ENCODE measurements at regions not wholly inside any gene's neighbourhood (a gene's known extent, or its start where the extent isn't known, plus 50 kb on each side); places are given as distances from the start of the nearest gene placed in this dataset.

DNA sequence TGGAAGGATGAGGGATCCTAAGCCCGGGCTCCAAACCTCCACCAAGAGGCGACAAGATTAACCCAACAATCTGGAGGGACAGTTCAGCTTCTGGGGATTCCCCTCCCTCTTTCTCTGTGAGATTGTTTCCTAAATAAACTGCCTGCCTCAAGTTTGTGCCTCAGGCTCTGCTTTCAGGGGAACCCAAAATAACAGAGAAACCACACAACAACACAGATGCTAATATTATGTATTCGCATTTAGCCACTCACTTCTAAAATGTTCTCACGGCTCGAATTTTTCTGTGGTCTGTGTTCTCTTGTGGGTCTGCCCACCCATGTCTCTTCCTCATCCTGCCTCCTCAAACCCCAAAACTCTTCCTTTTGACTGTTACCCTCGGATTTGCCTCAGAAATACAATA lies 1381.1 kb upstream of the SLC10A2 start:
- Histone ChIP-seq H3K27ac (no peak overlapping the region), H3K36me3 (ENCODE audit: low read depth, missing control alignments) (no peaks in the 10 kb centered on the region), H3K4me1 (no peaks in the 10 kb centered on the region), H3K27me3 (no peaks in the 10 kb centered on the region), H3K9me3 (no peaks in the 10 kb centered on the region), H3K4me3 (no peak overlapping the region)
- intact Hi-C loops (cut with DNase I; ENCODE audit: low total_unique reads), result no loop called here
- TF ChIP-seq, protein P1, sequence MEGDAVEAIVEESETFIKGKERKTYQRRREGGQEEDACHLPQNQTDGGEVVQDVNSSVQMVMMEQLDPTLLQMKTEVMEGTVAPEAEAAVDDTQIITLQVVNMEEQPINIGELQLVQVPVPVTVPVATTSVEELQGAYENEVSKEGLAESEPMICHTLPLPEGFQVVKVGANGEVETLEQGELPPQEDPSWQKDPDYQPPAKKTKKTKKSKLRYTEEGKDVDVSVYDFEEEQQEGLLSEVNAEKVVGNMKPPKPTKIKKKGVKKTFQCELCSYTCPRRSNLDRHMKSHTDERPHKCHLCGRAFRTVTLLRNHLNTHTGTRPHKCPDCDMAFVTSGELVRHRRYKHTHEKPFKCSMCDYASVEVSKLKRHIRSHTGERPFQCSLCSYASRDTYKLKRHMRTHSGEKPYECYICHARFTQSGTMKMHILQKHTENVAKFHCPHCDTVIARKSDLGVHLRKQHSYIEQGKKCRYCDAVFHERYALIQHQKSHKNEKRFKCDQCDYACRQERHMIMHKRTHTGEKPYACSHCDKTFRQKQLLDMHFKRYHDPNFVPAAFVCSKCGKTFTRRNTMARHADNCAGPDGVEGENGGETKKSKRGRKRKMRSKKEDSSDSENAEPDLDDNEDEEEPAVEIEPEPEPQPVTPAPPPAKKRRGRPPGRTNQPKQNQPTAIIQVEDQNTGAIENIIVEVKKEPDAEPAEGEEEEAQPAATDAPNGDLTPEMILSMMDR (IDR thresholded peaks at IDR 0.05), result no peak
- TF ChIP-seq POLR2A (IDR thresholded peaks at IDR 0.05), result no peak
- WGBS, 2 donors, result 75 to 78% methylated on average over 6 of the region's 6 CpGs
- no peak for DNase-seq

DNA sequence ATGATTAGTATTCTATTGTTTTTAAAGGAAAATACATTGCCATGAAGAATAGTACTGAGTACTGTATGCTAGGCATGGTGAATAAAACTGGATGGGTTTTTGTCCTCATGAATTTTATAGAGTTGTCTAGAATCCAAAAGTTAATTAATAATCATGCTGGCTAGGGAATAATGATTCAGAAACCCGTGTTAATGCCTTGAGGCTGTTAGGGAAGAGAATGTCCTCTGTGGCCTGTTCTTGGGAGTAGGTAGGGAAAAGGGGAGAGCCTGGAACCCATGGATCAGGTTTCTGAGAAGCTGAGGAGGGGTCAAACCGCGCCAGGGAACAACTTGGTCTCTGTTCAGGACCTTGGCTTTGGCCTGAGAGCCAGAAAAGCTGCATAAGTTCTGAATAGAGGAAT lies 1376.3 kb upstream of the SLC10A2 start:
- Histone ChIP-seq H3K4me3 (no peak overlapping the region), H3K27ac (no peak overlapping the region), H3K27me3 (no peaks in the 10 kb centered on the region), H3K4me1 (no peaks in the 10 kb centered on the region), H3K36me3 (ENCODE audit: low read depth, missing control alignments) (no peaks in the 10 kb centered on the region), H3K9me3 (no peaks in the 10 kb centered on the region)
- intact Hi-C loops (cut with DNase I; ENCODE audit: low total_unique reads), result no loop called here
- no peak for DNase-seq
- 66 to 76% methylated on average over 3 of the region's 3 CpGs for WGBS, 2 donors
- TF ChIP-seq POLR2A (IDR thresholded peaks at IDR 0.05), result no peak
- TF ChIP-seq, protein P1 (IDR thresholded peaks at IDR 0.05), result no peak

DNA sequence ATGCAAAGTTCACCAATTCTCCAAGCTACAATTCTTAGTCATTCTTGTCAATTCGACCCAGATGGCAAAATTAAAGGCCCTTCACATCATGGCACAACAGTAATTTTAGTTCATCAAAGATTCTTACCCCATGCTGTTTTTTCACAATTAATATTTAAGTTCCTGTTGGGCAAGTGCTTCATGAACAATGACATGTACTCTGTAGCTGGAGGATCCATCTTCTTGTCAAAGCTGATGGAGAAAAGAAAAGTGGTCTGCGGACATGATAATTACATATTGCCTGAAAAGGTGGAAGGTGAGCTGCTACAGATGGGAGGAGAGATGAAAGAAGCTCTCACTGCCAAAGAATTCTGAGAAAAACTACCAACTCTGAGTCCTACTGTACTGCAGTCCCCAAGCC lies 1370.3 kb upstream of the SLC10A2 start:
- Histone ChIP-seq H3K9me3 (no peaks in the 10 kb centered on the region), H3K27me3 (no peaks in the 10 kb centered on the region), H3K4me1 (no peaks in the 10 kb centered on the region), H3K4me3 (no peak overlapping the region), H3K36me3 (ENCODE audit: low read depth, missing control alignments) (no peaks in the 10 kb centered on the region), H3K27ac (no peak overlapping the region)
- WGBS, 2 donors, result 81 to 83% methylated on average over 2 of the region's 2 CpGs
- intact Hi-C loops (cut with DNase I; ENCODE audit: low total_unique reads), result no loop called here
- TF ChIP-seq POLR2A (IDR thresholded peaks at IDR 0.05), result no peak
- TF ChIP-seq, protein P1 (IDR thresholded peaks at IDR 0.05), result no peak
- DNase-seq, result no peak

DNA sequence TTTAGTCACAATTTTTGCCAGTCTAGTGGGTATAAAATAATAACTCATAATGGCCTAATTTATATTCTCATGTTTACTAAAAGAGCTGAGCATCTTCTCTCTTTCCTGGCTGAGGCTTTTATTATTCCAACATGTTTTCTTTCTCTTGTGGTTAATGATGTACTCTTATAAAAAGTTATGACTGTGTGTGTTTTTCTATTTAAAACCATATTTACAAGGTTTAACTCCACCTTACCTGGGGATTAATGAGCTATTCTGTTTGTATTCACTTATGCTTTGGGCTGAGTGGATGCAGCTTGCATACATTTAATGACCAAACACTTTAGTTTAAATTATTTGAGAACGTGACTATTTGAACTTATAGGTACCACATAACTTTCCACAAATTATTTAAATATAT lies 1365.7 kb upstream of the SLC10A2 start:
- Histone ChIP-seq H3K36me3 (ENCODE audit: low read depth, missing control alignments) (no peaks in the 10 kb centered on the region), H3K27ac (no peak overlapping the region), H3K9me3 (no peaks in the 10 kb centered on the region), H3K4me1 (no peaks in the 10 kb centered on the region), H3K27me3 (no peaks in the 10 kb centered on the region), H3K4me3 (no peak overlapping the region)
- no peak for DNase-seq
- no peak for TF ChIP-seq POLR2A (IDR thresholded peaks at IDR 0.05)
- TF ChIP-seq, protein P1 (IDR thresholded peaks at IDR 0.05), result no peak
- 90 to 98% methylated on average over 1 of the region's 1 CpG for whole genome bisulfite sequencing, 2 donors
- intact Hi-C loops (cut with DNase I; ENCODE audit: low total_unique reads), result no loop called here

DNA sequence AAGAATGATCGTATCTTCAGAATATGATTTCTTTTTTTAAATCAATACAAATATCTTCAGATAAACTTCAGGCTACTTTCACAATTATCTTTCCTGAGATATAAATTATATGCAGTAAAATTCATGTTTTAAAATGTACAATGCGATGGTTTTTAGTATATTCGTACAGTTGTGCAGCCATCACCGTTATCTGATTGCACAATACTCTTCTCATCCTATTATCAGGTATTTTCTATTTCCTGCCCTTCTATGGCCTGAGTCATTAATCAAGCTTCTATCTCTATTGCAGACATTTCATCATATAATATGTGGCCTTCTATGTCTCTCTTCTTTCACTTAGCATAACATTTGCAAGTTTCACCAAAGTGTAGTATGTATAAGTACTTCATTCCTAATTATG lies 1360.2 kb upstream of the SLC10A2 start:
- no peak overlapping the region for H3K4me3 ChIP-seq
- WGBS, 2 donors, result 88 to 91% methylated on average over 4 of the region's 4 CpGs
- no peak overlapping the region for H3K27ac ChIP-seq
- DNase-seq, result no peak
- H3K36me3 ChIP-seq (ENCODE audit: low read depth, missing control alignments), result no peaks in the 10 kb centered on the region
- H3K27me3 ChIP-seq, result no peaks in the 10 kb centered on the region
- no peak for TF ChIP-seq POLR2A (IDR thresholded peaks at IDR 0.05)
- TF ChIP-seq, protein P1 (IDR thresholded peaks at IDR 0.05), result no peak
- intact Hi-C loops (cut with DNase I; ENCODE audit: low total_unique reads), result no loop called here
- H3K9me3 ChIP-seq, result no peaks in the 10 kb centered on the region
- H3K4me1 ChIP-seq, result no peaks in the 10 kb centered on the region
